Neural cell (in vitro differentiated cells): ENCODE measurements at regions not wholly inside any gene's neighbourhood (a gene's known extent, or its start where the extent isn't known, plus 50 kb on each side); places are given as distances from the start of the nearest gene placed in this dataset.

Experiments
- H2AFZ ChIP-seq: fragments of 200-600, 300-800 bp; sonication (generic), shearing (Covaris generic); 2 replicates; pipeline ENCODE4 v1.6.0; 2014; ENCODE audit warnings: low read depth, mild to moderate bottlenecking, antibody characterized with exemption, low read length, moderate library complexity
- H3F3A ChIP-seq: fragments of 200-600 bp; shearing (Covaris generic); 2 replicates; pipeline ENCODE4 v1.6.1; 2016; ENCODE audit warnings: mild to moderate bottlenecking, moderate library complexity, mixed read lengths, antibody characterized with exemption, low read length; ENCODE audit not compliant: insufficient read depth, poor library complexity, severe bottlenecking
- H3K27ac ChIP-seq: fragments of 200-600, 300-800 bp; sonication (generic), shearing (Covaris generic); 2 replicates; pipeline ENCODE4 v1.5.1; 2014; ENCODE audit warnings: mild to moderate bottlenecking, low read length, moderate library complexity
- H3K27me3 ChIP-seq: fragments of 300-800, 200-600 bp; sonication (generic), shearing (Covaris generic); 2 replicates; pipeline ENCODE4 v1.6.0; 2014; ENCODE audit warnings: mild to moderate bottlenecking, low read depth, low read length, moderate library complexity; ENCODE audit not compliant: insufficient read depth
- H3K36me3 ChIP-seq: fragments of 300-800, 200-600 bp; sonication (generic), shearing (Covaris generic); 2 replicates; pipeline ENCODE4 v1.5.1; 2014; ENCODE audit warnings: mild to moderate bottlenecking, antibody characterized with exemption, low read length, moderate library complexity; ENCODE audit not compliant: insufficient read depth
- H3K4me2 ChIP-seq: fragments of 300-800, 200-600 bp; sonication (generic), shearing (Covaris generic); 2 replicates; pipeline ENCODE4 v1.6.0; 2014; ENCODE audit warnings: mild to moderate bottlenecking, low read length
- H3K4me3 ChIP-seq: fragments of 300-800, 200-600 bp; sonication (generic), shearing (Covaris generic); 2 replicates; pipeline ENCODE4 v1.5.1; 2014; ENCODE audit warnings: mild to moderate bottlenecking, low read length, moderate library complexity
- H3K79me2 ChIP-seq: fragments of 200-600 bp; shearing (Covaris generic); replicated peaks from 2 replicates; pipeline ENCODE4 v1.6.0; 2014; ENCODE audit warnings: mild to moderate bottlenecking, low read length, moderate library complexity; ENCODE audit not compliant: insufficient read depth
- H3K9ac ChIP-seq: fragments of 300-800, 200-600 bp; sonication (generic), shearing (Covaris generic); 2 replicates; pipeline ENCODE4 v1.6.1; 2016; ENCODE audit warnings: mild to moderate bottlenecking, low read length, mixed read lengths
- H3K9me2 ChIP-seq: fragments of 200-600 bp; shearing (Covaris generic); 2 replicates; pipeline ENCODE4 v1.6.1; 2016; ENCODE audit warnings: mild to moderate bottlenecking, low read length, mixed read lengths; ENCODE audit not compliant: insufficient read depth
- H3K9me3 ChIP-seq: fragments of 200-600, 300-800 bp; sonication (generic), shearing (Covaris generic); 2 replicates; pipeline ENCODE4 v1.6.1; 2016; ENCODE audit warnings: mild to moderate bottlenecking, mixed run types, low read length, moderate library complexity, mixed read lengths
- H4K20me1 ChIP-seq: fragments of 200-600 bp; shearing (Covaris generic); 2 replicates; pipeline ENCODE4 v1.6.1; 2016; ENCODE audit warnings: mild to moderate bottlenecking, mixed run types; ENCODE audit not compliant: insufficient read depth
- CTCF ChIP-seq: fragments of 450-650 bp; IDR thresholded peaks from 2 replicates; pipeline ENCODE4 v1.5.1; 2014; ENCODE audit warnings: antibody characterized with exemption, mild to moderate bottlenecking, moderate library complexity; ENCODE audit not compliant: poor library complexity, severe bottlenecking
- EP300 ChIP-seq: fragments of 450-650 bp; conservative IDR thresholded peaks from 2 replicates; pipeline ENCODE4 v1.6.1; 2014; ENCODE audit warnings: antibody characterized with exemption, mild to moderate bottlenecking, moderate library complexity; ENCODE audit not compliant: poor library complexity, severe bottlenecking
- EZH2 ChIP-seq: fragments of 200-600, 300-800 bp; shearing (Covaris generic), sonication (generic); IDR thresholded peaks from 2 replicates; pipeline ENCODE4 v1.6.1; 2014; ENCODE audit warnings: antibody characterized with exemption, low read length, borderline replicate concordance, mild to moderate bottlenecking; ENCODE audit not compliant: insufficient read depth, poor library complexity, severe bottlenecking
- MXI1 ChIP-seq: fragments of 450-650 bp; conservative IDR thresholded peaks from 2 replicates; pipeline ENCODE4 v1.6.1; 2014; ENCODE audit warnings: antibody characterized with exemption, mild to moderate bottlenecking; ENCODE audit not compliant: poor library complexity, severe bottlenecking
- POLR2AphosphoS5 ChIP-seq: IDR thresholded peaks from 2 replicates; pipeline ENCODE4 v1.6.1; 2012
- RAD21 ChIP-seq: fragments of 450-650 bp; conservative IDR thresholded peaks from 2 replicates; pipeline ENCODE4 v1.6.1; 2014; ENCODE audit warnings: antibody characterized with exemption, mild to moderate bottlenecking, moderate library complexity
- REST ChIP-seq: IDR thresholded peaks from 2 replicates; pipeline ENCODE4 v1.6.1; 2012; ENCODE audit warnings: borderline replicate concordance
- SMC3 ChIP-seq: fragments of 450-650 bp; conservative IDR thresholded peaks from 2 replicates; pipeline ENCODE4 v1.6.1; 2014; ENCODE audit warnings: antibody characterized with exemption, mild to moderate bottlenecking, moderate library complexity; ENCODE audit not compliant: poor library complexity
- TAF1 ChIP-seq: IDR thresholded peaks from 2 replicates; pipeline ENCODE4 v1.6.1; 2012; ENCODE audit warnings: low read depth

- H3K9me3 ChIP-seq, result no peaks in the 10 kb centered on the region
- no peaks in the 10 kb centered on the region for H3K79me2 ChIP-seq
- H3K4me3 ChIP-seq, result no peak overlapping the region
- no peak overlapping the region for H2AFZ ChIP-seq
- TF ChIP-seq REST, result no peak
- no peak for TF ChIP-seq CTCF
- no peak for TF ChIP-seq POLR2AphosphoS5
- no peak for TF ChIP-seq RAD21
- no peak for TF ChIP-seq SMC3
- no peak for TF ChIP-seq MXI1
- no peak for TF ChIP-seq TAF1
- no peak for TF ChIP-seq EZH2
- no peak for TF ChIP-seq EP300
- H4K20me1 ChIP-seq, result no peaks in the 10 kb centered on the region
- H3K27me3 ChIP-seq, result no peaks in the 10 kb centered on the region
- no peaks in the 10 kb centered on the region for H3K9me2 ChIP-seq
- no peak overlapping the region for H3K4me2 ChIP-seq
- no peaks in the 10 kb centered on the region for H3K36me3 ChIP-seq
- no peak overlapping the region for H3K9ac ChIP-seq
- H3K27ac ChIP-seq, result no peak overlapping the region
- no peaks in the 10 kb centered on the region for H3F3A ChIP-seq
Measured at GRCh38 chr4:91984466-91984865, 319.3 kb upstream of the GRID2 start.

GRCh38 chr4:91989914-91990313, 313.9 kb upstream of the GRID2 start:
- TF ChIP-seq RAD21 (no peak), EP300 (no peak), TAF1 (no peak), CTCF (no peak), POLR2AphosphoS5 (no peak), SMC3 (no peak), EZH2 (no peak), MXI1 (no peak), REST (no peak)
- no peak overlapping the region for H3K9ac ChIP-seq
- H2AFZ ChIP-seq, result no peak overlapping the region
- no peaks in the 10 kb centered on the region for H3K9me2 ChIP-seq
- no peaks in the 10 kb centered on the region for H4K20me1 ChIP-seq
- H3K36me3 ChIP-seq, result no peaks in the 10 kb centered on the region
- H3K9me3 ChIP-seq, result no peaks in the 10 kb centered on the region
- no peak overlapping the region for H3K4me2 ChIP-seq
- no peak overlapping the region for H3K4me3 ChIP-seq
- no peaks in the 10 kb centered on the region for H3K79me2 ChIP-seq
- H3K27ac ChIP-seq, result no peak overlapping the region
- no peaks in the 10 kb centered on the region for H3K27me3 ChIP-seq
- no peaks in the 10 kb centered on the region for H3F3A ChIP-seq
